ENCODE measurements at regions not wholly inside any gene's neighbourhood (a gene's known extent, or its start where the extent isn't known, plus 50 kb on each side); places are given as distances from the start of the nearest gene placed in this dataset.

- H3K27ac ChIP-seq (ENCODE audit: insufficient read depth, low read length): no peak overlapping the region
- no peak overlapping the region for H3K23ac ChIP-seq (ENCODE audit: low read depth, low read length)
- no peak overlapping the region for H2AK9ac ChIP-seq (replicated peaks; ENCODE audit: low read depth, low read length, poor library complexity)
- H2BK15ac ChIP-seq (ENCODE audit: low read depth, low read length): no peak overlapping the region
- CTCF ChIA-PET: interaction anchor here (1.1 kb wide), 1 partner anchor 86 kb away, joined by 3 read pairs; no protein-coding TSS in a partner anchor
- no peak overlapping the region for H3K18ac ChIP-seq (ENCODE audit: low read depth, low read length)
- H3K79me1 ChIP-seq (ENCODE audit: low read depth in 1 of 2, low read length in 2 of 2): no peaks in the 10 kb centered on the region
- no peak overlapping the region for H3K4me2 ChIP-seq (ENCODE audit: low read depth, low read length)
- no peak overlapping the region for H2BK5ac ChIP-seq (ENCODE audit: low read depth, low read length, poor library complexity, severe bottlenecking)
- no TSS peak for BruUV-seq (replicated peaks)
- no peak overlapping the region for H3K4ac ChIP-seq (ENCODE audit: low read depth, low read length)
- H4K5ac ChIP-seq (ENCODE audit: low read depth, low read length): no peak overlapping the region
- H2AFZ ChIP-seq (replicated peaks; ENCODE audit: low read length, poor library complexity): no peak overlapping the region
- H3K56ac ChIP-seq (ENCODE audit: extremely low read depth, insufficient read depth, low read length): no peak overlapping the region
- WGBS, 2 experiments (ENCODE audit: extremely low coverage in 2 of 2, insufficient read length in 1 of 2): 60% methylated on average over 1 of the region's 1 CpG; no CpG with 5 or more reads in 1 of the 2 experiments
- intact Hi-C loops (cut with micrococcal nuclease): no loop called here
- H3K4me3 ChIP-seq (ENCODE audit: insufficient read depth, low read depth, low read length): no peak overlapping the region
- no peak overlapping the region for H2BK120ac ChIP-seq (ENCODE audit: low read depth, low read length)
- no peaks in the 10 kb centered on the region for H3K9me3 ChIP-seq (ENCODE audit: control insufficient read depth, insufficient read depth, low read length)
- H3K14ac ChIP-seq (replicated peaks; ENCODE audit: low read depth, low read length): no peak overlapping the region
- no peaks in the 10 kb centered on the region for H3K9me1 ChIP-seq (ENCODE audit: insufficient read depth, low read length)
- H3K27me3 ChIP-seq (ENCODE audit: control insufficient read depth, insufficient read depth, low read length): no peaks in the 10 kb centered on the region
- no peak overlapping the region for H2AK5ac ChIP-seq (ENCODE audit: low read depth, low read length)
- ATAC-seq (ENCODE audit: low read depth) (no peak), DNase-seq (no peak)
- no peaks in the 10 kb centered on the region for H4K20me1 ChIP-seq (ENCODE audit: insufficient read depth, low read length)
- TF ChIP-seq MXI1 (IDR thresholded peaks at IDR 0.05; ENCODE audit: borderline replicate concordance, low read depth, low read length): no peak
- TF ChIP-seq NFE2L2 (IDR thresholded peaks at IDR 0.05; ENCODE audit: low read depth, low read length): no peak
- no peak for TF ChIP-seq MAFK (IDR thresholded peaks at IDR 0.05; ENCODE audit: low read depth, low read length)
- POLR2A ChIA-PET (ENCODE audit: unreplicated experiment): no interaction called here
- H3K4me1 ChIP-seq (ENCODE audit: control insufficient read depth, insufficient read depth, low read length): no peaks in the 10 kb centered on the region
- no peak overlapping the region for H2BK20ac ChIP-seq (ENCODE audit: low read depth, low read length)
- dilution Hi-C loops (cut with HindIII; ENCODE audit: low sequenced_read_pairs, unreplicated experiment): no loop called here
- no peaks in the 10 kb centered on the region for H3K36me3 ChIP-seq (ENCODE audit: control insufficient read depth, insufficient read depth, low read length)
- H4K8ac ChIP-seq (ENCODE audit: low read depth in 2 of 2, low read length in 2 of 2): no peak overlapping the region
- H4K91ac ChIP-seq (ENCODE audit: insufficient read depth, low read depth, low read length): no peak overlapping the region
- in situ Hi-C loops (cut with MboI; ENCODE audit: low sequenced_read_pairs): no loop called here
- no peak overlapping the region for H3K9ac ChIP-seq (ENCODE audit: low read depth, low read length)
Observed at GRCh38 chr10:9294865-9295264, 1240.4 kb downstream of the GATA3 start.

Measured in IMR-90 (cell line).